ENCODE measurements at regions not wholly inside any gene's neighbourhood (a gene's known extent, or its start where the extent isn't known, plus 50 kb on each side); places are given as distances from the start of the nearest gene placed in this dataset.
"Not testable (repeated sequence)": the region's sequence is repeated elsewhere in the genome, so short reads cannot be mapped to it uniquely, and the experiment has no call there.

- TF ChIP-seq SP1 (IDR thresholded peaks at IDR 0.05); LEF1 (IDR thresholded peaks at IDR 0.05; ENCODE audit: borderline replicate concordance): not testable (repeated sequence)
Observed at GRCh38 chr3:104949810-104950209, 416.9 kb upstream of the ALCAM start.

Measured in HEK293T (cell line).